Stomach (tissue), 4 donors: ENCODE measurements at regions not wholly inside any gene's neighbourhood (a gene's known extent, or its start where the extent isn't known, plus 50 kb on each side); places are given as distances from the start of the nearest gene placed in this dataset.

ENCODE experiments used
- CTCF ChIP-seq, 7 experiments: fragments of 450-650 bp in 4 of 7; fragments of 200-600 bp in 3 of 7; sonication (generic) in 3 of 7; IDR thresholded peaks; one replicate each; pipeline ENCODE4 v1.5.1; 2016 to 2019; ENCODE audit warnings: antibody characterized with exemption in 7 of 7, control low read depth in 2 of 7, mild to moderate bottlenecking in 1 of 7
- EP300 ChIP-seq: sonication (generic); formaldehyde crosslinking; IDR thresholded peaks from one replicate; pipeline ENCODE4 v1.6.1; 2017; ENCODE audit warnings: antibody characterized with exemption
- POLR2A ChIP-seq, 4 donors: fragments of 450-650 bp; IDR thresholded peaks; one replicate each; pipeline ENCODE4 v1.6.1; 2016; ENCODE audit warnings: antibody characterized with exemption in 4 of 4, control low read depth in 2 of 4, mild to moderate bottlenecking in 1 of 4, moderate library complexity in 1 of 4
- POLR2AphosphoS5 ChIP-seq, 3 donors: sonication (generic); formaldehyde crosslinking; IDR thresholded peaks; one replicate each; pipeline ENCODE4 v1.6.1; 2016; ENCODE audit warnings: antibody characterized with exemption in 3 of 3

GRCh38 chr3:35224565-35225295, 414.6 kb upstream of the ARPP21 start:
- no peak for TF ChIP-seq POLR2AphosphoS5 (IDR thresholded peaks at IDR 0.05)
- no peak for TF ChIP-seq CTCF (IDR thresholded peaks at IDR 0.05)
- TF ChIP-seq POLR2A (IDR thresholded peaks at IDR 0.05), result no peak
- no peak for TF ChIP-seq EP300
